ENCODE measurements at regions not wholly inside any gene's neighbourhood (a gene's known extent, or its start where the extent isn't known, plus 50 kb on each side); places are given as distances from the start of the nearest gene placed in this dataset.

DNA sequence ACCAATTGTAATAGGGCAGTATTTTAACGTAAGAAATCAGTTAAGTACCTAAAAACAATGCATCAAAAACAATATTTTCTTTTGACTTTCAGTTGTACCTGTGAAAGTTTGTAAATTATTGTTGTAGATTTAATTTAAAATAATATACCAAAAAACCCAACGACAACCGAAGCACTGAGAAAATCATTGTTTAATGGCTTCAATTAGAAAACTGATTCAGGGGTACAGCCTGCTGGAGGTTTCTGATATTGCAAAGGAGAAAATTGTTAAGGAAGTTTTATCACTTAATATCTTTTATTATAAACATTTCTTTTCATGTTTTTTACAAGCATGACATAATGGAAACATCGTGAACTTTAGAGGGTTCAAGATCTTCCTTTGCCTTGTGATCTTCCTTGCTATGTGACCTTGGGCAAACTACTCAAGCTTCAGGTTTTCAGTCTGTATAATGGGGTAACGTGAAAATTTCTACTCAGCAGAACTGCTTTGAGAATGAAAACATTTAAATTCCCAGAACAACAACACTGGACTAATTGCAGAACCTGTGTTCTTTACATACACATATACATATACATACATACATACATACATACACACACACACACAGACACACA, 76.3 kb upstream of the GLS start:
- H3K4me1 ChIP-seq (ENCODE audit: control insufficient read depth in 2 of 2, insufficient read depth in 2 of 2, low read length in 1 of 2) = no peaks in the 10 kb centered on the region
- 37 to 39% methylated on average over 5 of the region's 5 CpGs for WGBS, 2 donors
- H3K27me3 ChIP-seq (ENCODE audit: control insufficient read depth in 1 of 2, insufficient read depth in 2 of 2, low read length in 2 of 2) = no peaks in the 10 kb centered on the region
- no peak overlapping the region for H3K27ac ChIP-seq (ENCODE audit: low read depth in 2 of 2, low read length in 1 of 2)
- no peaks in the 10 kb centered on the region for H3K9me3 ChIP-seq (ENCODE audit: control insufficient read depth in 2 of 2, insufficient read depth in 1 of 2, low read depth in 1 of 2, low read length in 1 of 2)
- no peak overlapping the region for H3K4me3 ChIP-seq (ENCODE audit: low read depth in 1 of 2, low read length in 2 of 2)
- H3K36me3 ChIP-seq (ENCODE audit: control insufficient read depth in 2 of 2, insufficient read depth in 2 of 2, low read length in 1 of 2) = no peaks in the 10 kb centered on the region

DNA sequence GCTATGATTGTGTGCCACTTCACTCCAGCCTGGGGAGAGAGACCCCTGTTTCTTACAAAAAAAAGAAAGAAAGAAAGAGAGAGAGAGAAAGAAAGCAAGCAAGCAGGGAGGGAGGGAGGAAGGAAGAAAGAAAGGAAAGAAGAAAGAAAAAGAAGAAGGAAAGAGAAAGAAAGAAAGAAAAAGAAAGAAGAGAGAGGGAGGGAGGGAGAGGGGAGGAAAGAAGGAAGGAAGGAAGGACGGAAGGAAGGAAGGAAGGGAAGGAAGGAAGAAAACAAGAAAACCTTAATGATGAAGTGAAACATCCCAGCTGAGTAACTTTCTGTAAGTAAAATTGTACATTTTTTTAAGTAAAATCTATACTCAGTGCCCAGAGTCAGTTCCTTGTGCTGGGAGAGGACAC, 75.5 kb upstream of the GLS start:
- H3K36me3 ChIP-seq (ENCODE audit: control insufficient read depth in 2 of 2, insufficient read depth in 2 of 2, low read length in 1 of 2) = no peaks in the 10 kb centered on the region
- no peak overlapping the region for H3K27ac ChIP-seq (ENCODE audit: low read depth in 2 of 2, low read length in 1 of 2)
- H3K4me1 ChIP-seq (ENCODE audit: control insufficient read depth in 2 of 2, insufficient read depth in 2 of 2, low read length in 1 of 2) = no peaks in the 10 kb centered on the region
- no peaks in the 10 kb centered on the region for H3K27me3 ChIP-seq (ENCODE audit: control insufficient read depth in 1 of 2, insufficient read depth in 2 of 2, low read length in 2 of 2)
- 71 to 77% methylated on average over 1 of the region's 1 CpG for WGBS, 2 donors
- no peak overlapping the region for H3K4me3 ChIP-seq (ENCODE audit: low read depth in 1 of 2, low read length in 2 of 2)
- no peaks in the 10 kb centered on the region for H3K9me3 ChIP-seq (ENCODE audit: control insufficient read depth in 2 of 2, insufficient read depth in 1 of 2, low read depth in 1 of 2, low read length in 1 of 2)

DNA sequence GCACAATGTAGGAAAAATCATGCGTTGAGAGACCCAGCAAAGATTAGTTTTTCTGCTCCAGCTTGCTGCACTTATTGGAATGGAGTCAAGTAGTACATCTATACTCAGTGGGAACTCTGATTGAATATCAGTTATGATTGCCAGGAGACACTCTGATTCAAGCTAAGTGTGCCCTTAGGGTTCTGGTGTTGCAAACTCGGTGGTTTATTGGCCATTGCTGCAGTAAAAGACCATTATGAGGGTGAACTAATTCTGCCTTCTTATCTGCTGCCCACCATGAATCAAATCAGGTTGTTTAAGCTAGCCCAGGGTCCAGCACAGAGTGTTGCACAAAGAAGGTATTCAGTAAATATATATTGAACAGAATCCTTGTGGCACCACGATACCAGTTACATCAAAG, 74.8 kb upstream of the GLS start:
- Histone ChIP-seq H3K4me3 (ENCODE audit: low read depth in 1 of 2, low read length in 2 of 2) (no peak overlapping the region), H3K27me3 (ENCODE audit: control insufficient read depth in 1 of 2, insufficient read depth in 2 of 2, low read length in 2 of 2) (no peaks in the 10 kb centered on the region)
- WGBS, 2 donors = 74 to 78% methylated on average over 3 of the region's 3 CpGs

DNA sequence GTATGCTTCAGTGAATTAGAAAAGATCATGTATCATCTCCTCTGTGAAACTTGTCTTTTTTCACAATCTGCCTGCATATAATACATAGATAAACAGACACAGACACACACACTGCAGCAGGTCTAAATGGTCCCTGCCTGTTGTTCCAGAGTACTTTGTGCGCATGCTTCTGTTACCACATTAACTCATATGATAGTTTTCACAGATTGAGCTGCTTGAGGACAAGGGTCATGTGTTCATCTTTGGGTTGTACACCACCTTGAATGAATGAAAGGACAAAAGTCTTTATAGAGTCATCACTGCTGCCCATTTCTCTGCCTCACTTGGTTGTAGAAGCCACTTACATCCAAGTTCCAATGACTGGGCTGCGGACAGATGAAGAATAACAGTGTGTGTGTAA, 72.7 kb upstream of the GLS start:
- Histone ChIP-seq H3K27ac (ENCODE audit: low read depth in 2 of 2, low read length in 1 of 2) (no peak overlapping the region), H3K9me3 (ENCODE audit: control insufficient read depth in 2 of 2, insufficient read depth in 1 of 2, low read depth in 1 of 2, low read length in 1 of 2) (no peaks in the 10 kb centered on the region), H3K4me3 (ENCODE audit: low read depth in 1 of 2, low read length in 2 of 2) (no peak overlapping the region), H3K27me3 (ENCODE audit: control insufficient read depth in 1 of 2, insufficient read depth in 2 of 2, low read length in 2 of 2) (no peaks in the 10 kb centered on the region), H3K36me3 (ENCODE audit: control insufficient read depth in 2 of 2, insufficient read depth in 2 of 2, low read length in 1 of 2) (no peaks in the 10 kb centered on the region), H3K4me1 (ENCODE audit: control insufficient read depth in 2 of 2, insufficient read depth in 2 of 2, low read length in 1 of 2) (no peaks in the 10 kb centered on the region)
- WGBS, 2 donors = 96 to 99% methylated on average over 2 of the region's 2 CpGs

More for the DNA sequence above, 74.8 kb upstream of the GLS start:
- no peaks in the 10 kb centered on the region for H3K4me1 ChIP-seq (ENCODE audit: control insufficient read depth in 2 of 2, insufficient read depth in 2 of 2, low read length in 1 of 2)
- no peaks in the 10 kb centered on the region for H3K36me3 ChIP-seq (ENCODE audit: control insufficient read depth in 2 of 2, insufficient read depth in 2 of 2, low read length in 1 of 2)
- no peaks in the 10 kb centered on the region for H3K9me3 ChIP-seq (ENCODE audit: control insufficient read depth in 2 of 2, insufficient read depth in 1 of 2, low read depth in 1 of 2, low read length in 1 of 2)
- H3K27ac ChIP-seq (ENCODE audit: low read depth in 2 of 2, low read length in 1 of 2) = no peak overlapping the region

DNA sequence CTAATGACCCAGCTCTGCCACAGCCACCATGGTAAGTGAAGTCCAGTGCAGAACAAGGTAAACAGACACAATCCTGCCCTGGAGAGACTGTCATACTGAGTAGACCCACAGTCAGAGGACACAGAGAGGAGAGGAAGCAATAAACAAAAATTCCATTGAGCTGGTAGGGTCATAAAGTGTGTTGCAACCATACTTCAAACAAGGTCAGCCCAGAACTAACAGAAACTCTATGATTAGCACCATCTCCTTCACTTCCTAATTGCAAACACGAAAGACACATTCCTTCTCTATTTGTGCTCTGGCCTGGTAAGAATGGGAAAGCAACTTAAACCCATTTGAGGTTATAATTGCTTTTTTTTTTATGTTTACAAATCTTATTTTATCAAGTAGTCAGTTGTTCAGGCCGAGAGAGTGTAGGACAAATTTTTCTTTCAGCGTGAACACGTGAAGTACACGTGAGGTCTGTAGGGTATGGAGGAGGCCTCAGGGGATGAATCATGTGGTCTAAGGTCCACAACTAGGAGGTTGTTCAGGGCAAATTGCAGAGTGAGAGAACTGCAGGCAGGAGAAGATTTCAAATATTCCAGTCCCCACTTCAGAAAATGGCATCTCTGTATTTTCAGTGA, 71.4 kb upstream of the GLS start:
- Histone ChIP-seq H3K9me3 (ENCODE audit: control insufficient read depth in 2 of 2, insufficient read depth in 1 of 2, low read depth in 1 of 2, low read length in 1 of 2) (no peaks in the 10 kb centered on the region), H3K27ac (ENCODE audit: low read depth in 2 of 2, low read length in 1 of 2) (no peak overlapping the region), H3K36me3 (ENCODE audit: control insufficient read depth in 2 of 2, insufficient read depth in 2 of 2, low read length in 1 of 2) (no peaks in the 10 kb centered on the region), H3K27me3 (ENCODE audit: control insufficient read depth in 1 of 2, insufficient read depth in 2 of 2, low read length in 2 of 2) (no peaks in the 10 kb centered on the region), H3K4me3 (ENCODE audit: low read depth in 1 of 2, low read length in 2 of 2) (no peak overlapping the region), H3K4me1 (ENCODE audit: control insufficient read depth in 2 of 2, insufficient read depth in 2 of 2, low read length in 1 of 2) (no peaks in the 10 kb centered on the region)
- 83 to 93% methylated on average over 5 of the region's 5 CpGs for WGBS, 2 donors

DNA sequence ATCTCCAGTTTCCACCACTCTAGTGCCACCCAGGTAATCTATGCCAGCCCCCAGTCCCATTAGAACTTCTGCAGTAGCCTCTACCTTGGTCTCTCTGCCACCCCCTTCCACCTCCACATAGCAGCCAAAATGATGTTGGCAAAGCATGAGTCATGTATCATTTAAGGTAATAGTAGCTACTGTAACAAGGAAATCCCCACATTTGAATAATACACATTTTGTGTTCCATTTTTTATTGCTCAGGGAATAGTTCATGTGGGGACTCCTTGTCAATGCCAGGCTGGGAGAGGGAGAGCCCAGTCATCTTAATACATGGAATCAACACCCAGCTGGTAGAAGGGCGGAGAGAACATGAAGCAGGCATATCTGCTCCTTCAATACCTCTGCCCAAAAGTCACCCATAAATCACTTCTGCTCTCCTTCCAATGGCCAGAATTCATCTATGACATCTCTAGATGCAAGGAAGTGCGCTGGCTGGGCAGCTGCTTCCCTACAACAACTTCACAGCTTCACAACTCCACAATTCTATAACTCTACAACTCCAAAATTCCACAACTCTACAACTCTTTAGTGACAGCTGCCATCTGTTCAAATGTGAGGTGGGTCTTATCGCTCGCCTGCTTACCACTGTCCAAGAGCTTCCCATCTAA, 70.6 kb upstream of the GLS start:
- Histone ChIP-seq H3K27ac (ENCODE audit: low read depth in 2 of 2, low read length in 1 of 2) (no peak overlapping the region), H3K27me3 (ENCODE audit: control insufficient read depth in 1 of 2, insufficient read depth in 2 of 2, low read length in 2 of 2) (no peaks in the 10 kb centered on the region), H3K36me3 (ENCODE audit: control insufficient read depth in 2 of 2, insufficient read depth in 2 of 2, low read length in 1 of 2) (no peaks in the 10 kb centered on the region), H3K4me3 (ENCODE audit: low read depth in 1 of 2, low read length in 2 of 2) (no peak overlapping the region), H3K4me1 (ENCODE audit: control insufficient read depth in 2 of 2, insufficient read depth in 2 of 2, low read length in 1 of 2) (no peaks in the 10 kb centered on the region), H3K9me3 (ENCODE audit: control insufficient read depth in 2 of 2, insufficient read depth in 1 of 2, low read depth in 1 of 2, low read length in 1 of 2) (no peaks in the 10 kb centered on the region)
- 69 to 79% methylated on average over 4 of the region's 4 CpGs for WGBS, 2 donors

DNA sequence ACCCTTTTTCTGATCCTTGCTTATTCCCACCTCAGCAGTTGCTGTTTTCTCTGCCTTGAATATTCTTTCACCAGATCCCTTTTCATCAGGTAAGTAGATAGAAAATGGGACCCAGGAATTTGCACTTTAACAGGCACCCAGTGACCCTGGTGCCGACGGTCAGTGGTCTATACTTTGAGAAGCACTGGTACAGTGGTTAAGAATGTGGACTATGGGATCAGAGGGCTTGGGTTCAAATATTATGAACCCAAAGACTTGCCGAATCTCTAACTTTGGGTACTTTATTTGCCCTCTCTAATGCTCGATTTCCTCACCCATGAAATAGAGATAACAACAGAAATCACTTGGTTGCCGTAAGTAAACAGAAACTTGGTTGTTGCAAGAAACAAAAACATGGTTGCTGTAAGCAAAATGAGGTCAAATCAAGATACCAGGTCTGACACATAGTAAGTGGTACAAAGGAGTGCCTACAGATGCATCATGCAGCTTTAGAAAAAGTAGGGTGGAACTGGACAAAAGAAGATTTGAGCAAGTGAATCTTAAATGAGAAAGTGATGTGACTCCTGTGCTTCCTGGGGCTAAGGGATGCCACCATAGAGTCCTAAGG, 69.5 kb upstream of the GLS start:
- Histone ChIP-seq H3K27ac (ENCODE audit: low read depth in 2 of 2, low read length in 1 of 2) (no peak overlapping the region), H3K9me3 (ENCODE audit: control insufficient read depth in 2 of 2, insufficient read depth in 1 of 2, low read depth in 1 of 2, low read length in 1 of 2) (no peaks in the 10 kb centered on the region), H3K4me3 (ENCODE audit: low read depth in 1 of 2, low read length in 2 of 2) (no peak overlapping the region), H3K36me3 (ENCODE audit: control insufficient read depth in 2 of 2, insufficient read depth in 2 of 2, low read length in 1 of 2) (no peaks in the 10 kb centered on the region), H3K27me3 (ENCODE audit: control insufficient read depth in 1 of 2, insufficient read depth in 2 of 2, low read length in 2 of 2) (no peaks in the 10 kb centered on the region), H3K4me1 (ENCODE audit: control insufficient read depth in 2 of 2, insufficient read depth in 2 of 2, low read length in 1 of 2) (no peaks in the 10 kb centered on the region)
- 76 to 89% methylated on average over 5 of the region's 5 CpGs for WGBS, 2 donors

DNA sequence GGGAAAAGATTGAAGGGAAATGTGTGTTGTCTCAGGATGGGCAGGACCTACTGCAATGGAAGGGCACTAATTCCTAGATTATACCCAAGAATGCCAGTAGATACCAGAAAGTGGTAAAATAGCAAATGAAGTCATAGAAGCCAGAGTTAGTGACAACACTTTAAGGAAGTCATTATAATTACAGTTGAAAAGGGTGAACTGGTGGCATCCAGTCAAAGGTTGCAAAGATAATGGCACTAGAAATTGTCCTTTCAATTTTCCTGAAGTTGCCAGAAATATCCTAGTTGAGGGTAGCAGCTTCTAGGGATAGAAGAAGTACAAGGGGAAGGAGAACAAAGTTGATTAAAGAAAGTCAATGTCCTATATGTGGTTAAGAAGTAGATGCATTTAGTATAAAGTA, 68.8 kb upstream of the GLS start:
- Histone ChIP-seq H3K36me3 (ENCODE audit: control insufficient read depth in 2 of 2, insufficient read depth in 2 of 2, low read length in 1 of 2) (no peaks in the 10 kb centered on the region), H3K4me1 (ENCODE audit: control insufficient read depth in 2 of 2, insufficient read depth in 2 of 2, low read length in 1 of 2) (no peaks in the 10 kb centered on the region), H3K27ac (ENCODE audit: low read depth in 2 of 2, low read length in 1 of 2) (no peak overlapping the region), H3K9me3 (ENCODE audit: control insufficient read depth in 2 of 2, insufficient read depth in 1 of 2, low read depth in 1 of 2, low read length in 1 of 2) (no peaks in the 10 kb centered on the region), H3K4me3 (ENCODE audit: low read depth in 1 of 2, low read length in 2 of 2) (no peak overlapping the region), H3K27me3 (ENCODE audit: control insufficient read depth in 1 of 2, insufficient read depth in 2 of 2, low read length in 2 of 2) (no peaks in the 10 kb centered on the region)

DNA sequence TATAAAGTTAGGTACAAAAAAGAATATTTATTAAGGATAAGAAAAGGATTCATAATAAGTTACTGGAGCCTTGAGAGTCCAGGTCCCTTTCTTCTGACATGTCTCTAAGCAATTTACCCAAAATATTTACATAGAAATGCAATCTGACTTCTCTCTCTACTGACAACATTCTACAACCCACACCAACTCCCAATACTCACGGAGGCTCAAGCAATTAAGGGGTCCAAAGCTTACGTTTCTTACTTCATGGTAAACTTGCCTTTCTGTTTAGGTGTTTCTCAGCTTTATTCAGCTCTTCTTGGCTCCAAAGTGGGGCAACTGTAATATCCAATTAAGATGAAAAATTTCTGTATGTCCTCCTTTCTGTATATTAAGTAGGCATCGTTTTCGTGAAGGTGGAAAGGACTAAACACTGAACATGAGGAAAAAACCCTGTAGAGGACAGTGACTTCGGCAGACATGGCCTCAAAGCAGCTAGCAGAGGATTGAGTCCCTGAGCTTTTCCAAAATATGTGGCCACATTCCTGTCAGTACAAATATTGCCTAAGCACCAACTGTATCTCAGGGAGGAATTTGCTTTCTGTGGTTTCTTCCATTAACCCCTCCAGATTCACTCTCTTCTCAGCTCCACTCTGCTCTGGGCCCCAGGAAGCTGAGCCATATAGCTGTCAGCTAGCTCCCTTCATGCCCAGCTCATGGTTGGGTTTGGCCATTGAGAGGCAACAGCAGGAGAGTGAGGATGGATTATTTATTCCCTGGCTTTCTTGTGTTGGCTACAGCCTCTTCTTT, 67.9 kb upstream of the GLS start:
- no peaks in the 10 kb centered on the region for H3K4me1 ChIP-seq (ENCODE audit: control insufficient read depth in 2 of 2, insufficient read depth in 2 of 2, low read length in 1 of 2)
- H3K9me3 ChIP-seq (ENCODE audit: control insufficient read depth in 2 of 2, insufficient read depth in 1 of 2, low read depth in 1 of 2, low read length in 1 of 2) = no peaks in the 10 kb centered on the region
- WGBS, 2 donors = 81 to 84% methylated on average over 5 of the region's 5 CpGs
- H3K27ac ChIP-seq (ENCODE audit: low read depth in 2 of 2, low read length in 1 of 2) = no peak overlapping the region
- no peaks in the 10 kb centered on the region for H3K36me3 ChIP-seq (ENCODE audit: control insufficient read depth in 2 of 2, insufficient read depth in 2 of 2, low read length in 1 of 2)
- no peak overlapping the region for H3K4me3 ChIP-seq (ENCODE audit: low read depth in 1 of 2, low read length in 2 of 2)
- H3K27me3 ChIP-seq (ENCODE audit: control insufficient read depth in 1 of 2, insufficient read depth in 2 of 2, low read length in 2 of 2) = no peaks in the 10 kb centered on the region

All from esophagus (tissue), 2 donors.